A673 (cell line): ENCODE measurements at regions not wholly inside any gene's neighbourhood (a gene's known extent, or its start where the extent isn't known, plus 50 kb on each side); places are given as distances from the start of the nearest gene placed in this dataset.

ENCODE experiments used
- CTCF ChIP-seq: fragments of 300-800, 200-600 bp; sonication (generic); conservative IDR thresholded peaks from 2 replicates; pipeline ENCODE4 v1.5.1; 2017; ENCODE audit warnings: low read depth, mild to moderate bottlenecking, antibody characterized with exemption, low read length, moderate library complexity, mixed read lengths
- EZH2 ChIP-seq: fragments of 200-600 bp; sonication (generic); IDR thresholded peaks from 2 replicates; pipeline ENCODE4 v1.6.1; 2017; ENCODE audit warnings: borderline replicate concordance, low read depth, mild to moderate bottlenecking, mixed read lengths, antibody characterized with exemption, low read length; ENCODE audit not compliant: poor library complexity, severe bottlenecking

GRCh38 chr2:22887845-22888244 is 497.1 kb upstream of the KLHL29 start:
- TF ChIP-seq CTCF, result no peak
- no peak for TF ChIP-seq EZH2
